ENCODE measurements at regions not wholly inside any gene's neighbourhood (a gene's known extent, or its start where the extent isn't known, plus 50 kb on each side); places are given as distances from the start of the nearest gene placed in this dataset.
"Not testable (repeated sequence)": the region's sequence is repeated elsewhere in the genome, so short reads cannot be mapped to it uniquely, and the experiment has no call there.

GRCh38 chr2:125901278-125901677 lies 754.7 kb upstream of the GYPC start:
- DNase-seq, result no peak

GRCh38 chr2:125925891-125926546 lies 729.9 kb upstream of the GYPC start:
- no peak for DNase-seq

- no peak for DNase-seq
These were observed 720.4 kb upstream of the GYPC start for GRCh38 chr2:125935559-125935958.

GRCh38 chr2:125942585-125943424 lies 713.2 kb upstream of the GYPC start:
- DNase-seq, result no peak

GRCh38 chr2:125959047-125959446 lies 696.9 kb upstream of the GYPC start:
- no peak for DNase-seq

GRCh38 chr2:125961739-125962138 lies 694.2 kb upstream of the GYPC start:
- DNase-seq, result no peak

- DNase-seq, result no peak
These were observed 676.1 kb upstream of the GYPC start for GRCh38 chr2:125979886-125980285.

- no peak for DNase-seq
These were observed 672.6 kb upstream of the GYPC start for GRCh38 chr2:125983364-125983763.

GRCh38 chr2:126029316-126029715 lies 626.6 kb upstream of the GYPC start:
- no peak for DNase-seq

- DNase-seq, result no peak
These were observed 617.1 kb upstream of the GYPC start for GRCh38 chr2:126038861-126039260.

- no peak for DNase-seq
These were observed 614.4 kb upstream of the GYPC start for GRCh38 chr2:126041391-126042047.

GRCh38 chr2:126042089-126042488 lies 613.9 kb upstream of the GYPC start:
- no peak for DNase-seq

- no peak for DNase-seq
These were observed 607.2 kb upstream of the GYPC start for GRCh38 chr2:126048719-126049118.

- DNase-seq, result no peak
These were observed 606.5 kb upstream of the GYPC start for GRCh38 chr2:126049461-126049860.

- no peak for DNase-seq
These were observed 604.8 kb upstream of the GYPC start for GRCh38 chr2:126050991-126051736.

- DNase-seq, result not testable (repeated sequence)
These were observed 604.2 kb upstream of the GYPC start for GRCh38 chr2:126051737-126052240.

GRCh38 chr2:126059379-126059778 lies 596.6 kb upstream of the GYPC start:
- DNase-seq, result no peak

GRCh38 chr2:126085011-126085795 lies 570.8 kb upstream of the GYPC start:
- no peak for DNase-seq

- no peak for DNase-seq
These were observed 555.0 kb upstream of the GYPC start for GRCh38 chr2:126100962-126101361.

- no peak for DNase-seq
These were observed 550.0 kb upstream of the GYPC start for GRCh38 chr2:126106006-126106405.

GRCh38 chr2:126107883-126108282 lies 548.1 kb upstream of the GYPC start:
- no peak for DNase-seq

- no peak for DNase-seq
These were observed 540.0 kb upstream of the GYPC start for GRCh38 chr2:126115975-126116374.

Measured in NCI-H2081 treated with DMSO at 0.1 percent for 48 hours (cell line).